ENCODE measurements at regions not wholly inside any gene's neighbourhood (a gene's known extent, or its start where the extent isn't known, plus 50 kb on each side); places are given as distances from the start of the nearest gene placed in this dataset.

- TF ChIP-seq ZNF384 (IDR thresholded peaks at IDR 0.05) (no peak), SUZ12 (IDR thresholded peaks at IDR 0.05) (no peak), FOXA1 (IDR thresholded peaks at IDR 0.05) (no peak), BHLHE40 (IDR thresholded peaks at IDR 0.05; ENCODE audit: borderline replicate concordance) (no peak), FOXK2 (IDR thresholded peaks at IDR 0.05) (no peak), SP1 (IDR thresholded peaks at IDR 0.05) (no peak), TARDBP (IDR thresholded peaks at IDR 0.05) (no peak), FOXM1 (IDR thresholded peaks at IDR 0.05; ENCODE audit: borderline replicate concordance) (no peak), ARNT (IDR thresholded peaks at IDR 0.05) (no peak), LEF1 (IDR thresholded peaks at IDR 0.05; ENCODE audit: borderline replicate concordance) (no peak)
Observed at GRCh38 chr14:81981307-81981675, 447.6 kb upstream of the SEL1L start.
